Pons (tissue), 1 donor: ENCODE measurements at regions not wholly inside any gene's neighbourhood (a gene's known extent, or its start where the extent isn't known, plus 50 kb on each side); places are given as distances from the start of the nearest gene placed in this dataset.

Source experiments
- DNase-seq: peaks from one replicate; pipeline ENCODE4 v3.0.0-alpha.2; 2016; ENCODE audit warnings: low spot score

- no peak for DNase-seq
Observed at GRCh38 chr13:73616861-73617260, 517.3 kb downstream of the KLF12 start.

DNA sequence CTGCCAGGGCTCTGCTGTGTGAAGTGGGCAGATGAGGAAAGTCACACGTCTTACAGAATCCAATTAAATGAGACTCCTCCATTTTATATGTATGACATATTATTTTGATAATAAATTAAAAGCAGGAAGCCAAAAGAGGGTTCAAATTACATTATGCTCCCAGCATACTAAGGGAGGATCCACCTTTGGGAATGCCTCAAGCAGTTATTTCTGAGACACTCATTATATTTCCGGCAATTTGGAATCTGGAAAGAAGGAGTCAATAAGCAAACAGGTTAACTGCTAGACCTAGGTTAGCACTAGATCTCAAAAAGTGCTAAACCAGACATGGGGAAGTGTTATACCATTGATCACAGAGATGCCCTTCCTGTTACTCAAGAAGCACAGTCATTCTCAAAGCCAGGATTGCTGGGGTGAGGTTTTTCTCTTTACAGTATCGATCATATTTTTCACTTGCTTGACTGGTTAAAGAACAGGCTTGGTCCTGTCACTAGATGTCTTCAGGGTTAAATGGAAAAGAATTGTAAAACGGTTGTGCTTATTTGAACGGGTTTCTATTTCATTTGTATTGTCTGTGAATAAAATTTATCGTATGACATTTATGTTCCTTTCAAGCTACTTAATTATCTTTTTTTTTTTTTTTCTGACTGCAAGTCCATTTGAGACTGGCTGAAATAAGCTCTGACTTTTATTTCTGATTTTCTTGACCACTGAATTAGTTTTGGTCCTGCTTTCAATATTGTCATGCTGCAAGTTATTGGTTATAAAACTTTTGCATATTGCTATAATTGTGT, 523.2 kb downstream of the KLF12 start:
- no peak for DNase-seq

- DNase-seq, result no peak
Observed at GRCh38 chr13:73608711-73609485, 525.3 kb downstream of the KLF12 start.

DNA sequence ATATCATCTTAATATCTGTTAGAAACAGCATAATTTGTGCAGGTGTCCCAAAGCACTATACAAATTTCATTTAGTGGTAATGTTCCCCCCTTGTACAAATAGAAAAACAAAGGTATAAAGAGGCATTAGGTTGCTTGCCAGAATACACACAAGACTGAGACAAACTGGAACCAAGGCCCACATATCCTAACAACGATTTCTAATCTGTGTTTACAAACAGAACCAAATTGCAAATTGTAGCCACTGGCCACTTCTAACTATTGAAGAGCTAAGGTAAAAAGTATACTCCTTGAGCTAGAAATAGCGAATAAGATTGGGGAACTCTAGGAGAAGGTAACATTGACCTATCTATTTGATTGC, 526.1 kb downstream of the KLF12 start:
- no peak for DNase-seq

DNA sequence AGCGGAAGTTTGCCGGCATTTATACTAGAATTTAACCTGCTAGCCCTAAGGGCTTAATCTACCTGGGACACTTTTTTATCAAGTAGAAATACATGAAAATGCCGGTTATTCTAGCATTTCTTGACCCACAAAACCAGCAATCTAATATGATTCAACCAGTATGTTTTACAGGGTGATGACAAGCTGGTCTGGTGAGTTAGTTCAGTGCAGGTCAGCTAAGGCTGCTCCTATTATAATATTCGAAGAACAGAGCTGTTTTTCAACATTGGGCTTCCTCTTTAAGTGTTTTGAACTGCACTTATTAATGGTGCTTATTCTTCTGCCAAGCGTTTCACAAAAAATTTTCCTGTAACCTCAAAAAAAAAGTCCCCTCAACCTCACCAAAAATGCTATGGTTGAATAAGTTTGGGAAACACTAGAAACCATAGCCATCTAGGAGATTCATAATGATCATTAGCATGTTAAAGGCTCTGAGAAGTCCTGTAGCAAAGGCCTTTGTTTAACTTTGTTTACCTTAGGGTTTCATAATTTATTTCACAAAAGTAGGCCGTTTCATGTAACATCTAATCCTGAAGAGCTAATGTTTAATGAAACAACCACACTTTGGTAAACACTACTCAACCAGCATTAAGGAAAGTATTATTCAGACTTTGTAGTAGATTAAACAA, 526.6 kb downstream of the KLF12 start:
- DNase-seq, result no peak

DNA sequence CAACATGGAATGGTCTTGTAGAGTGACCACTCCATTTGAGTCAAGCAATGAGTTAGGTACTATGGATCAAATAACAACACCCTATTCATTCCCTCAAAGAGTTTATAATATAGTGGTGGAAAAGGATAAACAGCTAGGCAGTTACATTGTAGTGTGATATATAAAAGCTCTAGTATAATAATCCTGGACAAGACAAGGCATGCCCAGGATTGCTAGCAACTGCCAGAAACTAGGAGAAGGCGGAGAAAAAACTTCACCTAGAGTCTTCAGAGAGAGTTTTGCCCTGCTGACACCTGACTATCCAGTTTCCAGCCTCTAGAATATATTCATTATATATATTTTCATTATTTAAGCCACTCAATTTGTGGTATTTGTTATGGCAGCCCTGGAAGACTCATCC, 530.6 kb downstream of the KLF12 start:
- DNase-seq, result no peak

DNA sequence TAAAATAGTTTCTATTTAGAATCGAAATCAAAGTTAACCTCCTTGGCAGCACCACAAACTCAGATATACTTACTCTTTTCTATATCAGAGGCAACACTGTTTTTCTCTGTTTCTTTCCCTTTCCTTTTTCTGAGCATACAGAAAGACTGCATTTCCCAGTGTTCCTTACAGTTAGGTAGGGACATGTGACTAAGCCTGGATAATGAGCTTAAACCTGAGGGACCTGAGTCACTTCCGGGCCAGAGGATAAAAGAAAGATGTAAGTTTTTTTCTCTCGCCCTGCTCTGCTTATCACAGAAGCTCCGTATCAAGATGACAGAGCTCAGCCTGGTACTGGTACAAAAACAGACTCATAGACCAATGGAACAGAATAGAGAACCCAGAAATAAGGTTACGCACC, 531.9 kb downstream of the KLF12 start:
- DNase-seq, result no peak

DNA sequence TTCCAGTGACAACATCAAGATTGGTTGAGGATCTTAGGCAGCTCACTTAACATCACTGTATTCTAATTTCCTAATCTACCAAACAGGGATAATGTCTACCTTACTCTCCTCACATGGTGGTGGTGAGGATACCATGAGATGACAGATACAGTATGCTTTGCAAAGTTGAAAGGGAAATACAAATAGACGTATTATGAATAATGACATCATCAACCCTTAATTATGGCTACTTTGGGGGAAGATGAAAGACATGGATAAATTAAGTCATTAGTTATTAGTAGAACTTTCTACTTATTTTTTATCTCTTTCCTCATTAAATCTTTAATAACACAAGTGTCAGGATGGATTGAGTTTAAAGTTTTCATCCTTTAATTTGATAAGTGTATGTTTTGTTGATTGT, 532.5 kb downstream of the KLF12 start:
- DNase-seq, result no peak

GRCh38 chr13:73599232-73600128, 534.7 kb downstream of the KLF12 start:
- no peak for DNase-seq

GRCh38 chr13:73598020-73598712, 536.0 kb downstream of the KLF12 start:
- no peak for DNase-seq

GRCh38 chr13:73596382-73596781, 537.6 kb downstream of the KLF5 start:
- no peak for DNase-seq

DNA sequence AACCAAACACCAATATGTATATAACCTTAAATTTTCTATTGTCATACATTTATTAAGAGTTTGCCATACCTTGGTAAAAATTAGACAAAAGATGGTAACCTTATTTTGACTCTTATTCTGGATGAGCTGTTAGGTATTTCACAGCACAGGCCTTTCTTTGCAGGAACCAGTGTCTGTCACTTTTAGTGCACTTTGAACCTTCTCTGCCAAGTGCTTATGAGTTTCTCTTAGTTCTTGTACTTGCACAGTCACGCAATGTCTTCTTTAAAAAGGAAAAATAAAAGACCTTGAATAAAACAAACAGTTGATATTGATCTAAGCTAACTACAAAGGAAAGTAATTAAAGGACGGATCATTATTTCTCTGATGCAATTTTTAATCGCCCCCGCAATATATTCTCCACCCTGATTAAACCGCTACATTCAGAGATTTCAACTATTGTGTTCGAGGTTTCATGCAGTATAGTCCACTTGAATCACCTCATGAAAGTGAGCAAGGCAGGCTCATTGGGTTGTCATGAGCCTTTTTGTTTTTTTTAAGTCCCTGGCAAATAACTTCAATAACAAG, 534.5 kb downstream of the KLF5 start:
- no peak for DNase-seq

- DNase-seq, result no peak
Observed at GRCh38 chr13:73591861-73592260, 533.1 kb downstream of the KLF5 start.

DNA sequence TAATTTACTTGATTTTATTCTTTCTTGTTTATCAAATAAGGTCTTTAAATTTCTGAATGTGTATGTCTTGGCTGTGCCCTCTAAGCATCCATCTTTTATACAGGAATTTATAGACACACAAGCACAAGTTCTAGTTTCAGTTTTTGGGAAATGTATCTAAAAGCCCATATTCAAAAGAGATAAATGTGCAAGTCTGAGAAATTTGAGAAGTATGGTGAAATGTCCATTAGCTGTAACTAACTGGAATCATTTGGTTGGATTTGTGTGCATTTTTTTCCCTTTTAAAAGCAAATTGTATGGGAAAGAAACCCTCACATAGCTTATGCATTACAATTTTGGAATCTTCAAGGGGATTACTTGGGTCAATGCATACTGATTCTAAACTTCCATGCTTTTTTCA, 532.0 kb downstream of the KLF5 start:
- no peak for DNase-seq

GRCh38 chr13:73585236-73585635, 526.4 kb downstream of the KLF5 start:
- no peak for DNase-seq

DNA sequence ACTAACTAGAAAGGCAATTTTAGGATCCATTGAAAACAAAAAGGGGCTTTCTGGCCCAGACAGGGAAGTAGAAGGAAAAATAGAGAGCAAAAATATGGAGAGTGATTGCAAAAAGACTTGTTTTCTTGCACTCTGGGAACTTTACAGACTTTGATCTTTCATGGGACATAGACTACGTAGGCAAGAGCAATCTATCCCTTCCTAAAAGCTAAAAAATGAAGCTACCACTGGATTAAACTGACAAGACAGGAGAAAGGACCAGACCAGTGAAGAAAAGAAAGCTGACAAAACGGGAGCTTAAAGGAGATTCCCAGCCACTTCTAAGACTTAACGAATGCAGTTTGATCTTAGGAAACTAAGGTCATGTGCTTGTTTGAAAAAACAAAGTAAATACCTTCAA, 524.5 kb downstream of the KLF5 start:
- DNase-seq, result no peak

DNA sequence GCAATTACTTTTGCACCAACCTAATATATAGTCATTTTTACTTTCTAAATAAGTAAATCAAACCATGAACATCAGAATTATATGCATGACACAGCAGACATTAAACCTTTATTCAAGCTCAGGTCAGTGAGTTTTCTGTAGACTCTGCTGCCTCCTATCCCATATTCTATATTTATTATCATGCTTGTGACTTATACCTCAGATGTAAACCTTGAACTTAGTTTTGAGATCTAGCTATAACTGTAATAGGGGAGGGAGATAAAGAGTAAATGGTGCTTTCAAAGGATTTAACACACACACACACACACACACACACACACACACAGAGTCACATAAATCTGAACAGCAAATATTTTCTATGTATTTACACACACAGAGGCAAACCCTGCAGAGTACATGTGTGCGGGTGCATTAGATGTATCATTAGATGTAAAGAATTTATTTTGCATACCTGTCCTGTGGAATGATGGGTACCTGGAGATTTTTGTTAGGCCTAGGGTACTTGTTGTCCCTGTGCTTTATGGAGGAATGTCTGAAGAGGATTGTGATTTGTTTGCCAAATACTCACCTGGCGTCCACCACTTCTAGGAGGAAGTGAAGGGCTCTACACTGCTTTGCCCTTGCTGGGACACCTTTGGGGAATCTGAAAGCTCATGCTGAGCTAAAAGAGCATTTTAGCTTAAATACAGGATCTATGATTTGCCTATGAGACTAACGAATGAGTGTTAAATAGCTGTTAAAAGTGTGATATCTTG, 521.9 kb downstream of the KLF5 start:
- DNase-seq, result no peak

- DNase-seq, result no peak
Observed at GRCh38 chr13:73579574-73580274, 520.9 kb downstream of the KLF5 start.

DNA sequence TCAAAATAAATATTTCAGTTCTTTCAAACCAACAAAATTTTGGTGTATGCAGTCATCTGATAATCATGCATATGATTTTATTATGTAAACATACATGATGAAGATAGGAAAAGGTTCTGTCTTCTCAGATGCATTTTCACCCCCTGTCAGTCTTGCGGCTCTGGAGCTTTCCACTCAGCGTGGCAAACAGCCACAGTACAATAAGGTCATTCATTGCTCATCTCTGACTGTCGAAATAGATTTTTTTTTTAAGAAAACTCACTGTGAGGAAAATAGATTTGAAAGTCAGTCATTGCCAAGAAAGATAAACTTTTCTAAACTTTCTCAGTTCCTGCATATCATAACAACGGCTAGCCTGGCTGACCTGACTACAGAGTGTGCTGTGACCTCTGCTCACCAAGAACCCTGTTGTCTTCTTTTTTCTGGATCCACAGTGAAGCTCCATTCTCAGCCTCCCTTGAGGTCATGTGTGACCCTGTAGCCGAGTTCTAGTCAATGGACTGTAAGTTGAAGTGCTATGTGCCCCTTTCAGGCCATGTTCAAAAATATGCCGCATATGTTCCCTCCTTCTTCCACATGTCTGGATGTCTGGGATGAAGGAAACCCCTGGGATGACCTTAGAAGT, 519.6 kb downstream of the KLF5 start:
- DNase-seq, result peak; percentile 7
